Tibial nerve (tissue), 4 donors: ENCODE measurements at regions not wholly inside any gene's neighbourhood (a gene's known extent, or its start where the extent isn't known, plus 50 kb on each side); places are given as distances from the start of the nearest gene placed in this dataset.

Experiments
- EP300 ChIP-seq, 2 donors: sonication (generic); formaldehyde crosslinking; IDR thresholded peaks; one replicate each; pipeline ENCODE4 v1.6.1; 2017; ENCODE audit warnings: antibody characterized with exemption in 2 of 2, mild to moderate bottlenecking in 1 of 2
- POLR2A ChIP-seq, 2 donors: fragments of 450-650 bp; IDR thresholded peaks; one replicate each; pipeline ENCODE4 v1.6.1; 2017; ENCODE audit warnings: antibody characterized with exemption in 2 of 2, mild to moderate bottlenecking in 2 of 2, moderate library complexity in 2 of 2
- TF ChIP-seq, protein P1 (sequence below), 5 experiments: fragments of 200-600 bp in 3 of 5; fragments of 450-650 bp in 2 of 5; sonication (generic) in 3 of 5; IDR thresholded peaks; one replicate each; pipeline ENCODE4 v1.5.1; 2016 to 2019; ENCODE audit warnings: antibody characterized with exemption in 5 of 5, mild to moderate bottlenecking in 3 of 5, moderate library complexity in 2 of 5

DNA sequence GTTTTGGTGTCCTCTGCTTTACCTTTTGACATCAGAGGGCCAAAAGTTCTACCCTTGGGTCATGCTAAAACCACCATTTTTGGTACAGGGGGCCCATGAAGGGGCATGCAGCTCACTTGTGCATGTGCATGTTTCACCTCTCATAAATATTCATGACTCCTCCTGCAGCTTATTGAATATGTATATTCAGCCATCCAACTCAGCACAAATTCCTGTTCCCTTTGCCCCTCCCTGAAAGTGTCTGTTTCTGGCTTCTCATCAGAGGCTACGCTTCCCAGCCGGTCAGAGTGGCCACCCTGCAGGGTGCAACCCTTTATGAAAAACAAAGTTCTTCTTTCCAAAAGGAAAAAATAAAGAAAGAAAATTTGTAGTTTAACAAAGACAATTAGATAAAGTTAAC lies 82.3 kb upstream of the UQCRFS1 start:
- TF ChIP-seq, protein P1, sequence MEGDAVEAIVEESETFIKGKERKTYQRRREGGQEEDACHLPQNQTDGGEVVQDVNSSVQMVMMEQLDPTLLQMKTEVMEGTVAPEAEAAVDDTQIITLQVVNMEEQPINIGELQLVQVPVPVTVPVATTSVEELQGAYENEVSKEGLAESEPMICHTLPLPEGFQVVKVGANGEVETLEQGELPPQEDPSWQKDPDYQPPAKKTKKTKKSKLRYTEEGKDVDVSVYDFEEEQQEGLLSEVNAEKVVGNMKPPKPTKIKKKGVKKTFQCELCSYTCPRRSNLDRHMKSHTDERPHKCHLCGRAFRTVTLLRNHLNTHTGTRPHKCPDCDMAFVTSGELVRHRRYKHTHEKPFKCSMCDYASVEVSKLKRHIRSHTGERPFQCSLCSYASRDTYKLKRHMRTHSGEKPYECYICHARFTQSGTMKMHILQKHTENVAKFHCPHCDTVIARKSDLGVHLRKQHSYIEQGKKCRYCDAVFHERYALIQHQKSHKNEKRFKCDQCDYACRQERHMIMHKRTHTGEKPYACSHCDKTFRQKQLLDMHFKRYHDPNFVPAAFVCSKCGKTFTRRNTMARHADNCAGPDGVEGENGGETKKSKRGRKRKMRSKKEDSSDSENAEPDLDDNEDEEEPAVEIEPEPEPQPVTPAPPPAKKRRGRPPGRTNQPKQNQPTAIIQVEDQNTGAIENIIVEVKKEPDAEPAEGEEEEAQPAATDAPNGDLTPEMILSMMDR (IDR thresholded peaks at IDR 0.05): no peak
- TF ChIP-seq POLR2A (IDR thresholded peaks at IDR 0.05) (no peak), EP300 (IDR thresholded peaks at IDR 0.05) (no peak)
